ENCODE measurements at regions not wholly inside any gene's neighbourhood (a gene's known extent, or its start where the extent isn't known, plus 50 kb on each side); places are given as distances from the start of the nearest gene placed in this dataset.
"Not testable (repeated sequence)": the region's sequence is repeated elsewhere in the genome, so short reads cannot be mapped to it uniquely, and the experiment has no call there.

- 77 to 91% methylated on average over 2 of the region's 2 CpGs for WGBS, 2 donors
- Histone ChIP-seq H3K27ac (no peak overlapping the region), H3K4me3 (no peak overlapping the region), H3K36me3 (ENCODE audit: low read depth, missing control alignments) (no peaks in the 10 kb centered on the region), H3K27me3 (no peaks in the 10 kb centered on the region), H3K9me3 (no peaks in the 10 kb centered on the region), H3K4me1 (no peaks in the 10 kb centered on the region)
- no peak for TF ChIP-seq POLR2A (IDR thresholded peaks at IDR 0.05)
- TF ChIP-seq, protein P1, sequence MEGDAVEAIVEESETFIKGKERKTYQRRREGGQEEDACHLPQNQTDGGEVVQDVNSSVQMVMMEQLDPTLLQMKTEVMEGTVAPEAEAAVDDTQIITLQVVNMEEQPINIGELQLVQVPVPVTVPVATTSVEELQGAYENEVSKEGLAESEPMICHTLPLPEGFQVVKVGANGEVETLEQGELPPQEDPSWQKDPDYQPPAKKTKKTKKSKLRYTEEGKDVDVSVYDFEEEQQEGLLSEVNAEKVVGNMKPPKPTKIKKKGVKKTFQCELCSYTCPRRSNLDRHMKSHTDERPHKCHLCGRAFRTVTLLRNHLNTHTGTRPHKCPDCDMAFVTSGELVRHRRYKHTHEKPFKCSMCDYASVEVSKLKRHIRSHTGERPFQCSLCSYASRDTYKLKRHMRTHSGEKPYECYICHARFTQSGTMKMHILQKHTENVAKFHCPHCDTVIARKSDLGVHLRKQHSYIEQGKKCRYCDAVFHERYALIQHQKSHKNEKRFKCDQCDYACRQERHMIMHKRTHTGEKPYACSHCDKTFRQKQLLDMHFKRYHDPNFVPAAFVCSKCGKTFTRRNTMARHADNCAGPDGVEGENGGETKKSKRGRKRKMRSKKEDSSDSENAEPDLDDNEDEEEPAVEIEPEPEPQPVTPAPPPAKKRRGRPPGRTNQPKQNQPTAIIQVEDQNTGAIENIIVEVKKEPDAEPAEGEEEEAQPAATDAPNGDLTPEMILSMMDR (IDR thresholded peaks at IDR 0.05), result no peak
- intact Hi-C loops (cut with DNase I; ENCODE audit: low total_unique reads), result no loop called here
- DNase-seq, result no peak
Observed at GRCh38 chr12:82609234-82609914, 77.3 kb upstream of the TMTC2 start.

DNA sequence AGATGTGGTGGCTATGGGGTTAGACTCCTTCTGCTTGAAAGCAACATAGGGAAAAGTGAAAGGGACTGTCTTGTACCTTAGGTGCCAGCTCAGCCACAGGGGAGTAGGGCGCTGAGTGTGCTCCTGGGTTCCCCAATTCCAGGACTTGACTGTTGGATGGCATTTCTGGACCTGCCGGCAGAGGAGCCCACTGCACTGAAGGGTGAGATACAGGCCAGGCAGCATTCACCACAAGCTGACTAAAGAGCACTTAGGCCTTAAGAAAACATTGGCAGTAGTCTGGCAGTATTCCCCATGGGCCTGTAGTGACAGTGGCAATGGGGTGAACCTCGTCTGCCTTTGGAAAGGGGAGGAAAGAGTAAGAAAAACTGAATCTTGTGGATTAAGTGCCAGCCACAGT is 67.1 kb upstream of the TMTC2 start:
- DNase-seq, result no peak
- Histone ChIP-seq H3K27me3 (no peaks in the 10 kb centered on the region), H3K9me3 (no peaks in the 10 kb centered on the region)

GRCh38 chr12:82620917-82621316 is 65.8 kb upstream of the TMTC2 start:
- Histone ChIP-seq H3K27me3 (no peaks in the 10 kb centered on the region), H3K4me1 (no peaks in the 10 kb centered on the region), H3K9me3 (no peaks in the 10 kb centered on the region), H3K4me3 (no peak overlapping the region), H3K27ac (no peak overlapping the region), H3K36me3 (ENCODE audit: low read depth, missing control alignments) (no peaks in the 10 kb centered on the region)
- TF ChIP-seq, protein P1 (IDR thresholded peaks at IDR 0.05), result no peak
- TF ChIP-seq POLR2A (IDR thresholded peaks at IDR 0.05), result no peak
- no peak for DNase-seq
- 86 to 88% methylated on average over 3 of the region's 3 CpGs for whole genome bisulfite sequencing, 2 donors
- intact Hi-C loops (cut with DNase I; ENCODE audit: low total_unique reads), result no loop called here

More for the DNA sequence above, 67.1 kb upstream of the TMTC2 start:
- no peak overlapping the region for H3K27ac ChIP-seq
- H3K4me1 ChIP-seq, result no peaks in the 10 kb centered on the region
- intact Hi-C loops (cut with DNase I; ENCODE audit: low total_unique reads), result no loop called here
- no peak for TF ChIP-seq POLR2A (IDR thresholded peaks at IDR 0.05)
- TF ChIP-seq, protein P1 (IDR thresholded peaks at IDR 0.05), result no peak
- 83 to 91% methylated on average over 3 of the region's 3 CpGs for WGBS, 2 donors
- no peaks in the 10 kb centered on the region for H3K36me3 ChIP-seq (ENCODE audit: low read depth, missing control alignments)
- no peak overlapping the region for H3K4me3 ChIP-seq

DNA sequence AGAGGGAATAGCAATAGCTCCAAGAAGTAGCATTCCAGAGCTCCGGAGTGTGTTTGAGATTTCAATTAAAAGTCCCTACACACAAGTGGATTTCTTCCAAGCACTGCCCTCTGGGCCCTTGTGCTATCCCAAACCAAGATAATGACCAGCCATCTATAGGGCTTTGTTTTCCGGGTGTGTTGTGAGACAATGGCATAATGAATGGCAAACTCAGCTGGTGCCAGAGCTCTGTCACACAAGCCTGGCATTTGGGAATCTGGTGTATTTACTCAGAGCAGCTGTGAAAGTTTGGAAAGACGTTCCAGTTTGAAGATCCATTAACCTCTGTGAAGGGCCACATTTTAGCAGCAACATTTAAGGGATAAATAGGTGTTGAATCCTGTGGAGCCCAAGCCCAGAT is 61.2 kb upstream of the TMTC2 start:
- intact Hi-C loops (cut with DNase I; ENCODE audit: low total_unique reads), result no loop called here
- TF ChIP-seq, protein P1 (IDR thresholded peaks at IDR 0.05), result no peak
- TF ChIP-seq POLR2A (IDR thresholded peaks at IDR 0.05), result no peak
- 64 to 65% methylated on average over 3 of the region's 3 CpGs for WGBS, 2 donors
- no peak overlapping the region for H3K4me3 ChIP-seq
- H3K4me1 ChIP-seq, result no peaks in the 10 kb centered on the region
- H3K27ac ChIP-seq, result no peak overlapping the region
- H3K27me3 ChIP-seq, result no peaks in the 10 kb centered on the region
- H3K36me3 ChIP-seq (ENCODE audit: low read depth, missing control alignments), result no peaks in the 10 kb centered on the region
- DNase-seq, result no peak
- H3K9me3 ChIP-seq, result no peaks in the 10 kb centered on the region

DNA sequence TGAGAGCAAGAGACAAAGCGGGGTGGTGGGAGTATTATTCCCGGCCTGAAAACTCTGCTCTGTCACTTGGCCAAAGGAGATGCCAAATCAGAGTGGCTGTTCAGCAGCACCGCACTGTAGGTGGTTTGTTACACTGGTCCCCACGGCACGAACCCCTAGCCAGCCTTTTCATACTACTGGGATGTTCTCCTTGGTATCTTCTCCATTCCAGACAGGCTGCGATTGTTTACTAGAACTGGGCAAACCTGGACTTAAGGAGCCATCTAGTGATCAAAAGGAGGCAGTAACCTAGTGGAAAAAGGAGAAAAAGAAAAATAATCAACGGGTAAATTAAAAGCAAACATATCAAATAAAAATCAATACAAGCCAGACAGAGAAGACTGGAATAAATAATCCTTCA is 58.9 kb upstream of the TMTC2 start:
- H3K9me3 ChIP-seq, result no peaks in the 10 kb centered on the region
- no peaks in the 10 kb centered on the region for H3K36me3 ChIP-seq (ENCODE audit: low read depth, missing control alignments)
- no peaks in the 10 kb centered on the region for H3K27me3 ChIP-seq
- H3K4me3 ChIP-seq, result no peak overlapping the region
- DNase-seq, result no peak
- TF ChIP-seq, protein P1 (IDR thresholded peaks at IDR 0.05), result peak in 2 of 3 experiments; percentile 10 to 17
- no peak for TF ChIP-seq POLR2A (IDR thresholded peaks at IDR 0.05)
- H3K4me1 ChIP-seq, result no peaks in the 10 kb centered on the region
- H3K27ac ChIP-seq, result no peak overlapping the region
- intact Hi-C loops (cut with DNase I; ENCODE audit: low total_unique reads), result no loop called here
- WGBS, 2 donors, result 63 to 70% methylated on average over 7 of the region's 7 CpGs

DNA sequence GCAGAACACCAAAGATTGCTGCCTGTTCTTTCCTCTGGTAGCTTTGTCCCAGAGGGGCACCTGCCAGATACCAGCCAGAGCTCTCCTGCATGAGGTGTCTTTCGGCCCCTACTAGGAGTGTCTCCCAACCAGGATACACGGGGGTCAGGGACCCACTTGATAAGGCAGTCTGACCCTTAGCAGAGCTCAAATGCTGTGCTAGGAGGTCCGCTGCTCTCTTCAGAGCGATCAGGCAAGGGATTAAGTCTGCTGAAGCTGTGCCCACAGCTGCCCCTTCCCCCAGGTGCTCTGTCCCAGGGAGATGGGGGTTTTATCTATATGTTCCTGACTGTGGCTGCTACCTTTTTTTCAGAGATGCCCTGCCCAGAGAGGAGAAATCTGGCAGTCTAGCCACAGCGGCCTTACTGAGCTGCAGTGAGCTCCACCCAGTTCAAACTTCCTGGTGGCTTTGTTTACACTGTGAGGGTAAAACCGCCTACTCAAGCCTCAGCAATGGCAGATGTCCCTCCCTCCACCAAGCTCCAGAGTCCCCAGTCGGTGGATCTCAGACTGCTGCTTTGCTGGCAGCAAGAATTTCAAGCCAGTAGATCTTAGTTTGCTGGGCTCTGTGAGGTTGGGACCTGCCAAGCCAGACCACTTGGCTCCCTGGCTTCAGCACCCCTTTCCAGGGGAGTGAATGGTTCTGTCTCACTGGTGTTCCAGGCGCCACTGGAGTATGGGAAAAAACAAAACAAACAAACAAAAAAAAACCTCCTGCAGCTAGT is 52.0 kb upstream of the TMTC2 start:
- WGBS, 2 donors, result 82 to 88% methylated on average over 7 to 8 of the region's 8 CpGs
- H3K4me3 ChIP-seq, DNase-seq: not testable (repeated sequence)

More for the DNA sequence above, 52.0 kb upstream of the TMTC2 start:
- H3K4me1 ChIP-seq; H3K27me3 ChIP-seq; H3K36me3 ChIP-seq (ENCODE audit: low read depth, missing control alignments); H3K9me3 ChIP-seq; intact Hi-C loops (cut with DNase I; ENCODE audit: low total_unique reads); H3K27ac ChIP-seq: not testable (repeated sequence)
